HG02981 (cell line): ENCODE measurements at regions not wholly inside any gene's neighbourhood (a gene's known extent, or its start where the extent isn't known, plus 50 kb on each side); places are given as distances from the start of the nearest gene placed in this dataset.

Experiments used
- ATAC-seq: cut with Tn5 transposase; IDR thresholded peaks from one replicate; pipeline ENCODE4 v1.9.1; 2021; ENCODE audit warnings: mild to moderate bottlenecking, moderate library complexity; ENCODE audit not compliant: unreplicated experiment

GRCh38 chr2:49207204-49207603, 52.9 kb upstream of the FSHR start:
- ATAC-seq: no peak
